ENCODE measurements at regions not wholly inside any gene's neighbourhood (a gene's known extent, or its start where the extent isn't known, plus 50 kb on each side); places are given as distances from the start of the nearest gene placed in this dataset.

DNA sequence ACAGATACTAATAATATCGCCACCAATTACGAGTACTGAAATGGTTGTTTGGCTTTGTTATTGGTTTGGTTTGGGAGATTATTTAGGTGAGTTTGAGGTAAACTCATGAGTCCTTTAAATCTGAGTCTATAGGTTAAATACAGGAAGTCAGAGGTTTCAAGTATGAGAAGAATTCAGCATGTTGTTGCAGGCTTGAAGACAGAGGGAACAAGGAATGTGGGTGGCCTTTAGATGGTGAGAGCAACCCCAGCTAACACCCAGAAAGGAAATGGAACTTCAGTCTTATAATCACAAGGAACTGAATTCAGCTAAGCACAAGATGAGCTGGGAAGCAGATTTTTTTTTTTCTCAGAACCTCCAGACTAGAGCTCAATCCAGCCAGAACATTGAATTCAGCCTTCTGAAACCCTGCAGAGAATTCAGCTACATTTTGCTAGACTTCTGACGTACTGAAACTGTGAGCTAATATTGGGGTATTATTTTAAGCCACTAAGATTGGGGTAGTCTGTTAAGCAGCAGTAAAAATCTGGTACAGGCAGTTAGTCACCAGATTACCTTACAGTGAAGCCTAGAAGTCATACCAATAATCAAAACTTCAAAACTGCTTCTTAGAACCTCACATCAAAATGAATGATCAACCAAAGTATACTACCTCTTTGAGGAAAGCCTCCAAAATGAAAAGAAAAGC lies 216.0 kb upstream of the PUM3 start (continued):
- TF ChIP-seq ZNF366 (tag by site-specific recombination; conservative IDR thresholded peaks at IDR 0.05): no peak
- TF ChIP-seq, protein P1, sequence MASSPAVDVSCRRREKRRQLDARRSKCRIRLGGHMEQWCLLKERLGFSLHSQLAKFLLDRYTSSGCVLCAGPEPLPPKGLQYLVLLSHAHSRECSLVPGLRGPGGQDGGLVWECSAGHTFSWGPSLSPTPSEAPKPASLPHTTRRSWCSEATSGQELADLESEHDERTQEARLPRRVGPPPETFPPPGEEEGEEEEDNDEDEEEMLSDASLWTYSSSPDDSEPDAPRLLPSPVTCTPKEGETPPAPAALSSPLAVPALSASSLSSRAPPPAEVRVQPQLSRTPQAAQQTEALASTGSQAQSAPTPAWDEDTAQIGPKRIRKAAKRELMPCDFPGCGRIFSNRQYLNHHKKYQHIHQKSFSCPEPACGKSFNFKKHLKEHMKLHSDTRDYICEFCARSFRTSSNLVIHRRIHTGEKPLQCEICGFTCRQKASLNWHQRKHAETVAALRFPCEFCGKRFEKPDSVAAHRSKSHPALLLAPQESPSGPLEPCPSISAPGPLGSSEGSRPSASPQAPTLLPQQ (tag by site-specific recombination; IDR thresholded peaks at IDR 0.05): no peak
- TF ChIP-seq, protein P2, sequence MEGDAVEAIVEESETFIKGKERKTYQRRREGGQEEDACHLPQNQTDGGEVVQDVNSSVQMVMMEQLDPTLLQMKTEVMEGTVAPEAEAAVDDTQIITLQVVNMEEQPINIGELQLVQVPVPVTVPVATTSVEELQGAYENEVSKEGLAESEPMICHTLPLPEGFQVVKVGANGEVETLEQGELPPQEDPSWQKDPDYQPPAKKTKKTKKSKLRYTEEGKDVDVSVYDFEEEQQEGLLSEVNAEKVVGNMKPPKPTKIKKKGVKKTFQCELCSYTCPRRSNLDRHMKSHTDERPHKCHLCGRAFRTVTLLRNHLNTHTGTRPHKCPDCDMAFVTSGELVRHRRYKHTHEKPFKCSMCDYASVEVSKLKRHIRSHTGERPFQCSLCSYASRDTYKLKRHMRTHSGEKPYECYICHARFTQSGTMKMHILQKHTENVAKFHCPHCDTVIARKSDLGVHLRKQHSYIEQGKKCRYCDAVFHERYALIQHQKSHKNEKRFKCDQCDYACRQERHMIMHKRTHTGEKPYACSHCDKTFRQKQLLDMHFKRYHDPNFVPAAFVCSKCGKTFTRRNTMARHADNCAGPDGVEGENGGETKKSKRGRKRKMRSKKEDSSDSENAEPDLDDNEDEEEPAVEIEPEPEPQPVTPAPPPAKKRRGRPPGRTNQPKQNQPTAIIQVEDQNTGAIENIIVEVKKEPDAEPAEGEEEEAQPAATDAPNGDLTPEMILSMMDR (tag by site-specific recombination; IDR thresholded peaks at IDR 0.05): no peak
- no peak for TF ChIP-seq PRDM1 (tag by site-specific recombination; IDR thresholded peaks at IDR 0.05)
- TF ChIP-seq ZNF785 (tag by site-specific recombination; IDR thresholded peaks at IDR 0.05): no peak
- TF ChIP-seq, protein P3, sequence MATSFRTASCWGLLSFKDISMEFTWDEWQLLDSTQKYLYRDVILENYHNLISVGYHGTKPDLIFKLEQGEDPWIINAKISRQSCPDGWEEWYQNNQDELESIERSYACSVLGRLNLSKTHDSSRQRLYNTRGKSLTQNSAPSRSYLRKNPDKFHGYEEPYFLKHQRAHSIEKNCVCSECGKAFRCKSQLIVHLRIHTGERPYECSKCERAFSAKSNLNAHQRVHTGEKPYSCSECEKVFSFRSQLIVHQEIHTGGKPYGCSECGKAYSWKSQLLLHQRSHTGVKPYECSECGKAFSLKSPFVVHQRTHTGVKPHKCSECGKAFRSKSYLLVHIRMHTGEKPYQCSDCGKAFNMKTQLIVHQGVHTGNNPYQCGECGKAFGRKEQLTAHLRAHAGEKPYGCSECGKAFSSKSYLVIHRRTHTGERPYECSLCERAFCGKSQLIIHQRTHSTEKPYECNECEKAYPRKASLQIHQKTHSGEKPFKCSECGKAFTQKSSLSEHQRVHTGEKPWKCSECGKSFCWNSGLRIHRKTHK (tag by site-specific recombination; IDR thresholded peaks at IDR 0.05): no peak

GRCh38 chr9:3058409-3058808 lies 214.5 kb upstream of the PUM3 start:
- ChIA-PET CTCF (no interaction called here), POLR2A (no interaction called here)
- Histone ChIP-seq H3K4me3 (ENCODE audit: low read depth, low read length) (no peak overlapping the region), H3K27ac (ENCODE audit: extremely low read depth, low read depth, low read length) (no peak overlapping the region), H3K36me3 (ENCODE audit: control insufficient read depth in 2 of 2, insufficient read depth in 1 of 2, low read length in 2 of 2) (no peaks in the 10 kb centered on the region), H3K4me1 (ENCODE audit: control insufficient read depth, insufficient read depth, low read length) (no peaks in the 10 kb centered on the region), H3K9me3 (ENCODE audit: control insufficient read depth, insufficient read depth, low read depth, low read length) (no peaks in the 10 kb centered on the region)
- no peak for TF ChIP-seq ZNF473 (tag by site-specific recombination; IDR thresholded peaks at IDR 0.05)
- TF ChIP-seq, protein P4, sequence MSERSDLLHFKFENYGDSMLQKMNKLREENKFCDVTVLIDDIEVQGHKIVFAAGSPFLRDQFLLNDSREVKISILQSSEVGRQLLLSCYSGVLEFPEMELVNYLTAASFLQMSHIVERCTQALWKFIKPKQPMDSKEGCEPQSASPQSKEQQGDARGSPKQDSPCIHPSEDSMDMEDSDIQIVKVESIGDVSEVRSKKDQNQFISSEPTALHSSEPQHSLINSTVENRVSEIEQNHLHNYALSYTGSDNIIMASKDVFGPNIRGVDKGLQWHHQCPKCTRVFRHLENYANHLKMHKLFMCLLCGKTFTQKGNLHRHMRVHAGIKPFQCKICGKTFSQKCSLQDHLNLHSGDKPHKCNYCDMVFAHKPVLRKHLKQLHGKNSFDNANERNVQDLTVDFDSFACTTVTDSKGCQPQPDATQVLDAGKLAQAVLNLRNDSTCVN (tag by site-specific recombination; optimal IDR thresholded peaks at IDR 0.05): no peak
- TF ChIP-seq ZNF658 (tag by site-specific recombination; IDR thresholded peaks at IDR 0.05): no peak
- no peak for TF ChIP-seq ZSCAN23 (tag by site-specific recombination; IDR thresholded peaks at IDR 0.05)
- no peak for TF ChIP-seq ZNF280D (tag by site-specific recombination; IDR thresholded peaks at IDR 0.05)
- TF ChIP-seq ZBTB21 (tag by site-specific recombination; IDR thresholded peaks at IDR 0.05): no peak
- no peak for TF ChIP-seq PRDM4 (tag by site-specific recombination; IDR thresholded peaks at IDR 0.05)
- no peak for TF ChIP-seq ZIC2 (tag by site-specific recombination; IDR thresholded peaks at IDR 0.05)
- no peak for TF ChIP-seq ZNF10 (tag by site-specific recombination; IDR thresholded peaks at IDR 0.05)
- no peak for TF ChIP-seq PBX3 (CRISPR knock-in tag; IDR thresholded peaks at IDR 0.05)
- no peak for TF ChIP-seq ZFHX2 (tag by site-specific recombination; conservative IDR thresholded peaks at IDR 0.05)
- TF ChIP-seq SCRT2 (tag by site-specific recombination; IDR thresholded peaks at IDR 0.05): no peak
- TF ChIP-seq ZNF626 (tag by site-specific recombination; IDR thresholded peaks at IDR 0.05): no peak
- TF ChIP-seq, protein P5, sequence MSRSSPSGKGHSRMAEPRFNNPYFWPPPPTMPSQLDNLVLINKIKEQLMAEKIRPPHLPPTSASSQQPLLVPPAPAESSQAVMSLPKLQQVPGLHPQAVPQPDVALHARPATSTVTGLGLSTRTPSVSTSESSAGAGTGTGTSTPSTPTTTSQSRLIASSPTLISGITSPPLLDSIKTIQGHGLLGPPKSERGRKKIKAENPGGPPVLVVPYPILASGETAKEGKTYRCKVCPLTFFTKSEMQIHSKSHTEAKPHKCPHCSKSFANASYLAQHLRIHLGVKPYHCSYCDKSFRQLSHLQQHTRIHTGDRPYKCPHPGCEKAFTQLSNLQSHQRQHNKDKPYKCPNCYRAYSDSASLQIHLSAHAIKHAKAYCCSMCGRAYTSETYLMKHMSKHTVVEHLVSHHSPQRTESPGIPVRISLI (tag by site-specific recombination; IDR thresholded peaks at IDR 0.05): no peak

Data from HEK293 (cell line).